Psoas muscle (tissue), 7 donors: ENCODE measurements at regions not wholly inside any gene's neighbourhood (a gene's known extent, or its start where the extent isn't known, plus 50 kb on each side); places are given as distances from the start of the nearest gene placed in this dataset.

ENCODE experiments used
- ATAC-seq, 4 donors: fragments of 200-7000 bp; cut with Tn5 transposase; one replicate each; pipeline ENCODE4 v1.9.1; 2020; ENCODE audit warnings: moderate library complexity in 3 of 4, mild to moderate bottlenecking in 2 of 4
- DNase-seq, 2 donors: peaks; one replicate each; pipeline ENCODE4 v3.0.0-alpha.2; 2020
- H3K27ac ChIP-seq: fragments of 200-600 bp; one replicate; pipeline ENCODE4 v1.8.0; 2022
- H3K27me3 ChIP-seq, 3 donors: fragments of 200-600 bp in 1 of 3; one replicate each; pipeline versions ENCODE4 v1.6.1 to v1.8.0; 2013 to 2022; ENCODE audit warnings: low read length in 2 of 3, mild to moderate bottlenecking in 2 of 3, moderate library complexity in 1 of 3; ENCODE audit not compliant: insufficient read depth in 3 of 3
- H3K36me3 ChIP-seq, 2 donors: fragments of 200-600 bp in 1 of 2; one replicate each; pipeline versions ENCODE4 v1.6.1 to v1.8.0; 2013 to 2022; ENCODE audit warnings: low read depth in 1 of 2, mild to moderate bottlenecking in 1 of 2, moderate library complexity in 1 of 2; ENCODE audit not compliant: insufficient read depth in 1 of 2
- H3K4me1 ChIP-seq: fragments of 200-600 bp; one replicate; pipeline ENCODE4 v1.8.0; 2022
- H3K4me3 ChIP-seq: fragments of 200-600 bp; one replicate; pipeline ENCODE4 v1.8.0; 2022; ENCODE audit warnings: mild to moderate bottlenecking
- H3K9me3 ChIP-seq: fragments of 200-600 bp; one replicate; pipeline ENCODE4 v1.8.0; 2022
- CTCF ChIP-seq: fragments of 200-600 bp; IDR thresholded peaks from one replicate; pipeline ENCODE4 v1.8.0; 2022; ENCODE audit warnings: antibody characterized with exemption
- WGBS, 3 donors: extraction: QIAGEN DNeasy Blood & Tissue Kit; methylation state at CpG; one replicate each; pipeline versions ENCODE4 v1.1.6 to v1.1.7; 2013; 5-methylcytosine and 5-hydroxymethylcytosine counted together
- intact Hi-C, 2 donors: fragments of 100-400 bp; cut with DNase I; formaldehyde crosslinking; loops; one replicate each; pipeline versions ENCODE4 v1.11.0 to v1.14.2; 2022
- donor health status: healthy with polysubstance abuse.
- donor health status: DM: no; HTN: no; CAD: no; lungs with moderate emphysema.
- donor health status: Bipolar disorder and iron deficiency.
- donor health status: healthy.
- donor health status: DM: yes; HTN: yes; CAD: no.
- donor health status: DM: no; HTN: no; CAD: no.
- donor health status: DM: yes; HTN: yes; CAD: no.

- WGBS, 3 donors = 77 to 82% (median 82%) methylated on average over 13 of the region's 13 CpGs
- Histone ChIP-seq H3K27ac (no peak overlapping the region), H3K9me3 (no peaks in the 10 kb centered on the region), H3K4me1 (no peaks in the 10 kb centered on the region), H3K36me3 (no peaks in the 10 kb centered on the region), H3K27me3 (peaks cover 0 to 5% (median 3%) of the 10 kb centered on the region in 3 donors), H3K4me3 (no peak overlapping the region)
- no peak for DNase-seq
- TF ChIP-seq CTCF = no peak
- intact Hi-C loops = no loop called here
- ATAC-seq = no peak
Observed at GRCh38 chr1:4270651-4271337, 370.7 kb upstream of the C1orf174 start.

- 74 to 80% (median 75%) methylated on average over 8 of the region's 8 CpGs for WGBS, 3 donors
- no peaks in the 10 kb centered on the region for H3K36me3 ChIP-seq
- no peak overlapping the region for H3K4me3 ChIP-seq
- TF ChIP-seq CTCF = no peak
- no peak for DNase-seq
- H3K4me1 ChIP-seq = no peaks in the 10 kb centered on the region
- H3K9me3 ChIP-seq = no peaks in the 10 kb centered on the region
- no peak overlapping the region for H3K27ac ChIP-seq
- ATAC-seq = no peak
- intact Hi-C loops = no loop called here
- H3K27me3 ChIP-seq = peaks cover 0 to 9% (median 3%) of the 10 kb centered on the region in 3 donors
Observed at GRCh38 chr1:4271338-4271998, 371.4 kb upstream of the C1orf174 start.

DNA sequence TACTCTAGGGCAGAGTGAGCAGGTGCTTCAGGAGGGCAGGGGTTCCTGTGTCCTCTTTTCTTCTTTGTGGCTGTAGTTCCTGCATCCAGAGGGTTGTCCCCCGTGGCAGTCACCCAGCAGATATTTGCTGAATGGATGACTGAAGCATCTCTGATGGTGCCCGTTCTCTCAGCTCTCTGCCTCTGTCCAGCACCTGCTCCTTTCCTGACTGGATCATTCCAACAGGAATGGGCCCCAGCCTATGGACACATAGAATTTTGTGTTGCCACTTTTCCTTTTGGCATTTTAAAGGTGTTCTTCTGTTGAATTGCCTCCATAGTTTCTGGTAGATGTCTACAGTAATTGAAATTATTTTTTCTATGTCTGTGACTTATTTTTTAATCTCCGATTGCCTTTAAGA, 372.5 kb upstream of the C1orf174 start:
- intact Hi-C loops = no loop called here
- peaks cover 0 to 11% (median 3%) of the 10 kb centered on the region in 3 donors for H3K27me3 ChIP-seq
- H3K27ac ChIP-seq = no peak overlapping the region
- no peaks in the 10 kb centered on the region for H3K4me1 ChIP-seq
- no peaks in the 10 kb centered on the region for H3K9me3 ChIP-seq
- H3K36me3 ChIP-seq = no peaks in the 10 kb centered on the region
- ATAC-seq = no peak
- H3K4me3 ChIP-seq = no peak overlapping the region
- no peak for TF ChIP-seq CTCF
- 37 to 48% (median 40%) methylated on average over 3 of the region's 3 CpGs for WGBS, 3 donors
- no peak for DNase-seq

- DNase-seq = no peak
- no peaks in the 10 kb centered on the region for H3K4me1 ChIP-seq
- H3K27ac ChIP-seq = no peak overlapping the region
- H3K4me3 ChIP-seq = no peak overlapping the region
- WGBS, 3 donors = 44 to 57% (median 51%) methylated on average over 3 of the region's 3 CpGs
- no peaks in the 10 kb centered on the region for H3K9me3 ChIP-seq
- no peaks in the 10 kb centered on the region for H3K36me3 ChIP-seq
- no peak for ATAC-seq
- peaks cover 0 to 11% (median 3%) of the 10 kb centered on the region in 3 donors for H3K27me3 ChIP-seq
- intact Hi-C loops = no loop called here
- TF ChIP-seq CTCF = no peak
Observed at GRCh38 chr1:4273243-4273642, 373.2 kb upstream of the C1orf174 start.
